NCI-H146 treated with DMSO at 0.1 percent for 48 hours (cell line): ENCODE measurements at regions not wholly inside any gene's neighbourhood (a gene's known extent, or its start where the extent isn't known, plus 50 kb on each side); places are given as distances from the start of the nearest gene placed in this dataset.

Experiments
- DNase-seq: peaks from one replicate; lab custom pipeline; 2025; ENCODE audit not compliant: unreplicated experiment; lab: John Stamatoyannopoulos, UW

- DNase-seq, result no peak
Observed at GRCh38 chr2:14363976-14364375, 268.5 kb upstream of the LRATD1 start.

GRCh38 chr2:14364471-14364870 is 268.0 kb upstream of the LRATD1 start:
- no peak for DNase-seq

- no peak for DNase-seq
Observed at GRCh38 chr2:14385043-14385442, 247.5 kb upstream of the LRATD1 start.

- DNase-seq, result no peak
Observed at GRCh38 chr2:14387332-14387731, 245.2 kb upstream of the LRATD1 start.

- DNase-seq, result no peak
Observed at GRCh38 chr2:14388724-14389123, 243.8 kb upstream of the LRATD1 start.

- DNase-seq, result no peak
Observed at GRCh38 chr2:14396533-14397083, 235.9 kb upstream of the LRATD1 start.

GRCh38 chr2:14398641-14399040 is 233.9 kb upstream of the LRATD1 start:
- DNase-seq, result no peak

- peak; percentile 99 for DNase-seq
Observed at GRCh38 chr2:14401873-14402272, 230.6 kb upstream of the LRATD1 start.

- DNase-seq, result no peak
Observed at GRCh38 chr2:14408695-14409094, 223.8 kb upstream of the LRATD1 start.

GRCh38 chr2:14417551-14417950 is 215.0 kb upstream of the LRATD1 start:
- no peak for DNase-seq

- no peak for DNase-seq
Observed at GRCh38 chr2:14418115-14418514, 214.4 kb upstream of the LRATD1 start.

GRCh38 chr2:14420851-14421250 is 211.7 kb upstream of the LRATD1 start:
- DNase-seq, result no peak

GRCh38 chr2:14422426-14422825 is 210.1 kb upstream of the LRATD1 start:
- no peak for DNase-seq

GRCh38 chr2:14423145-14423906 is 209.2 kb upstream of the LRATD1 start:
- no peak for DNase-seq

GRCh38 chr2:14424478-14425390 is 207.8 kb upstream of the LRATD1 start:
- no peak for DNase-seq

GRCh38 chr2:14425869-14426268 is 206.6 kb upstream of the LRATD1 start:
- DNase-seq, result no peak

- no peak for DNase-seq
Observed at GRCh38 chr2:14428056-14428455, 204.5 kb upstream of the LRATD1 start.

GRCh38 chr2:14433946-14434495 is 198.5 kb upstream of the LRATD1 start:
- no peak for DNase-seq

GRCh38 chr2:14445670-14446069 is 186.8 kb upstream of the LRATD1 start:
- no peak for DNase-seq

GRCh38 chr2:14448340-14448739 is 184.2 kb upstream of the LRATD1 start:
- no peak for DNase-seq

GRCh38 chr2:14451312-14451711 is 181.2 kb upstream of the LRATD1 start:
- DNase-seq, result no peak

- DNase-seq, result no peak
Observed at GRCh38 chr2:14454202-14454601, 178.3 kb upstream of the LRATD1 start.
